ENCODE measurements at regions not wholly inside any gene's neighbourhood (a gene's known extent, or its start where the extent isn't known, plus 50 kb on each side); places are given as distances from the start of the nearest gene placed in this dataset.
"Not testable (repeated sequence)": the region's sequence is repeated elsewhere in the genome, so short reads cannot be mapped to it uniquely, and the experiment has no call there.

DNA sequence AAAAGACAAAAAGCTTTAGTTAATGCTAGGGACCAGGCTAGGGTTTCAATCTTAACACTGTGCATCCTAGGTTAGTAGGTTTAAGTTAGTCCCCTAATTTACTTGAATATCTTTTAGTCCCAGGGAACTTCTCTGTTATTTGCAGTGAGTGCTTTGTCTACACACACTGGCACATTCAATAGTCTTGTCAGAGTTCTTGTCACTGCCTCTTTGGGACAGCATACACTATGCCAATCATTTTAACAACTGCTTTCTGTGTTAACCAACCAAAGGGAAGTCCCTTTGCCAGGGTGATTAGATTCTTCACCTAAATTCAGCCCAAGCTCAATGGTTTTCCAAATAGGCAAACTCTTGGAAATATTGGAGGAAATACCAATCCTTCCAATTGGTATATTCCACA lies 221.8 kb upstream of the IGFBP7 start:
- DNase-seq (ENCODE audit: low read depth in 2 of 2) = no peak

DNA sequence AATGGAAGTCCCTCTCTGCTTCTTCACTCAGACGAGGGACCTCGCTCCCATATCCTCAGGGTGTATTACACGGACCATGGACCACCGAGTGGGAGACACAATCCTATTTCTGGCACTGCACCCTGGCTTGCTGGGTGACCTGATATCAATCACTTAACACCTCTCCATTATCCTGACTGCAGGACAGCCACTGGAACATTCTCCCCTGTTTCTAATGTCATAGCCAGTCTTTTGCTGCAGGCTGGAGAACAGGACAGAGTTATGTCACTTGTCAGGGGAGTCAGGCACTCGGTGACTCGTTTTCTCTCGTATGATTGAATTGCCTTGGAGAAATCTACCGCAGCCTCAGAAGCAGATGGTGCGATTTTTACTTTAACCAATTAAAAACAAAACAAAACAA lies 219.1 kb upstream of the IGFBP7 start:
- no peak for DNase-seq (ENCODE audit: low read depth in 2 of 2)

DNA sequence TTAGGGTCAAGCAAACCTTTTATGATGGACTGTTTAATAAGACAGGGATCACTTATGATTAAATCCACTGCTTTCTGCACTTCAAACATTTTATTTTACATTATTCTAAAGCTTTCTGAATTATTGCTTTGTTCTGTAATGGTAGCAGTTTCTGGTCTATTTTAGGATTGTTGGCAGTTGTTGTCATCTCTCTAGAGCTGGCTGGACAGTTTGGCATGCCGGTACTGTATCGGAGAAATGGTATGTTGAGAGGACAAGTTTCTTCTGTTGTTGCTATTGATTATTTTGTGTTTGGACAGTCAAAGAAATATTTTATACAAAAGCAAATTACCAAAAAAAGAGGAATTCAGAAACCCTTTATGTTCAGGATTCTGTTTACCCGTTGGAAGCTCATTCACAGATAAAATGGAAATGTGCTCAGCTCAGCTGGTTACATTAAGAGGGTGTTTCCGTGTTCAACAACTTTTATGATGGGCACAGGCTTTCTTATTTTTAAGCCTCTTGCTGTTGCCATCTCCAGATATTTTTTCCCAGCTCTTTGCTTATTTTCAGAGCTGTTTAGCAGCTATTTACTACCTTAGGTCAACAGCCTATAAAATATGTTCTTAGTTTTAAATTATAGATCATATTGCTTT lies 214.6 kb upstream of the IGFBP7 start:
- no peak for DNase-seq (ENCODE audit: low read depth in 2 of 2)

DNA sequence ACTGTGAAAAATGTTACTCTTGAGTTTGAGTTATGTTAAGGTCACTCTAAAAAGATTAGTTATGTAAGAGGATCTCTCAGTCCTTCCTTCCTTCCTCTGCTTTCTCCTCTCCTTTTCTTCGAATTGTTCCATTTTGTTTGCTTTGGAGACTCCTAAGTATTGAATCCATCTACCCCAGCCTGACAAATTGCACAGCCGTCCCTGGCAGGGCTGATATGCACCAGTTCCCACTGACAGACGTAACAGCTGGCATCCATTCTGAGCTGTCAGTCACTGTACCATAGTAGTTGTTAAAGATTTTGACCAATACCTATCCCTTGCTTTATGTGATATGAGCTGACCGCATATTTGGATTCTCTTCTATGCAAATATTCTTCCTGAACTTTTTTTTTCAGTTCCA lies 210.7 kb upstream of the IGFBP7 start:
- no peak for DNase-seq (ENCODE audit: low read depth in 2 of 2)

DNA sequence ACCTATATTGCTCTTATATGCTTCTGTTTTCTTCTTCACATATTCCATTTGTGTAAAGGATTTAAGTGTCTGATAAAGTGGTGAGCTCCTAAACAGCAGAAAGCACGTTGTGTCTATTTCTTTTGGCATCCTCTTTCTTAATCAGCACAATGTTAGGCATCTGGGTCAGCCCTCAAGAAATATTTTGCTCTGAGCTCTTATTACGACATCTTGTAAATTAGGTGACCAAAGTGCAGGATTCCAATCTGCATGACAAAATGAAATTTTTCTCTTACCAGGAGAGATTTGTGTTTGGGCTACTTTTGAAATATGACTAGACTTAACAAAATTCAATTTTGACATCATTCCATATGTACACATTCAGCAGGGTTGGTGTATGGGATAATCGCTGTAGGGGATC lies 210.0 kb upstream of the IGFBP7 start:
- no peak for DNase-seq (ENCODE audit: low read depth in 2 of 2)

DNA sequence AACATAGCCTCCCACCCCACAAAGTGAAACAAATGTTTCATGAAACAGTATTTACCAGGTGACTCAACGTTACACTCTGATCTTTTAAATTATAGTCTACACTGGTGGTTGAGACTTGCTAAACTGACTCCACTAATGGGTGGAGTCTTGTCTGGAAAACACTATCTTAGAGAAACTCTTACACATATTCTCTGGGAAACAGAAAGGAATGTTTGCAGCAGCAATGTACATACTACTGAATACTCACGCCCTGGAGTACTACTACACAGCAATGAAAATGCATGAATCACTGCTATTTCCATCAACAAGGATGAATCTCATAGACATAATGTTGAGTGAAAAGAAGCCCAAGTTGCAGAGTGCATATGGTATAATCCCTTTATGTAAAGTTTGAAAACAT lies 208.5 kb upstream of the IGFBP7 start:
- DNase-seq (ENCODE audit: low read depth in 2 of 2) = no peak

DNA sequence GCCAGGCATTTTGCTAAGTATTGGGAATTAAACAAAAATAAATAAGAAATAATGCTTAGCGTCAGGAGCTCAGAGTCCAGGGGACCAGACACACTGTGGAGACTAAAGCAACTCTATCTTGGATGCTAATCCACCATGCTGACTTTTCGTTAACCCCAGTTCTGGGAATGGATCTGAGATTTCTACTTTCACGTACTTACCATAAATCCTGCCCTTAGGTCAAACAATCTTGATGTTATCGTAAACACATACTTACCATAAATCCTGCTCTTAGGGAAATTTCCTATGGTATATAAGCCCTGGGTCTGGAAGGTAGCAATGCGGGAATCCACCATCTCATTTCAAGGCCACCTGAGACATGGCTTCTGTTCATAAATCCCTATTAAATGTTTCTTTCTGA lies 204.5 kb upstream of the IGFBP7 start:
- DNase-seq (ENCODE audit: low read depth in 2 of 2) = no peak

DNA sequence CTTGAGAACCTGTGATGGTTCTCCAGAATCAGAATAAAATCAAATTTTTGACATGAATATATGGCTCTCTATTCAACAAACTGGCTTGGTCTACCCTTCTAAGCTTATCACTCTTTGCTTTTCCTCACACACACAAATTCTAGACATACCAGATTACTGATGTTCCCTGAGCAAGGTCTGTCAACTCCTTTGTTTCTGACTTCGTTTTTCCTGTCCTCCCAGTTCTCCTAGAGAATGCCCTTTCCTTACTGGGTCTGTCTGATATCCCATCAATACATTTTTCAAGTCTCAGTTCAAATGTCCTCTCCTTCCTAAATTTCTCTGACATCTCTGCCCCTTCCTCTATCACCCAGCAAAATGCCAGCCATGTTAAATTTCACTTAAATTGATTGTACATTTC lies 202.1 kb upstream of the IGFBP7 start:
- DNase-seq (ENCODE audit: low read depth in 2 of 2) = no peak

DNA sequence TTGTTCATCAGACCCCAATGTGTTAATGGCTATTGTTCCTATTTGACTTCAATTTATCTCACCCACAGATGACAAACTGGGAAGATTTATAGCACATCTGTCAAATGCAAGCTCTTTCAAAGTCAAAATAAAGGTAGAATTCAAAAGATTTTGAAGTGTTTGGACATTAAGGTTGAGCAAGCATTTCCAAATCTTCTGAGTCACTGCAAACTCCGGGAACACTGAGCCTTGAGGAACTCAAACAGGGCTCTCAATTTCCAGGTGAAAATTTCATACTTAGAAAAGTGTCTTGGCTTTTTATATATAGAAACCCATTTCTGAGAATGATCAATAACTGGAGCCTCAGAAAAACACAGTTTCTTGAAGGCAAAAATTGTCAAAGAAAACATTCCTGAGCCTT lies 199.5 kb upstream of the IGFBP7 start:
- no peak for DNase-seq (ENCODE audit: low read depth in 2 of 2)

DNA sequence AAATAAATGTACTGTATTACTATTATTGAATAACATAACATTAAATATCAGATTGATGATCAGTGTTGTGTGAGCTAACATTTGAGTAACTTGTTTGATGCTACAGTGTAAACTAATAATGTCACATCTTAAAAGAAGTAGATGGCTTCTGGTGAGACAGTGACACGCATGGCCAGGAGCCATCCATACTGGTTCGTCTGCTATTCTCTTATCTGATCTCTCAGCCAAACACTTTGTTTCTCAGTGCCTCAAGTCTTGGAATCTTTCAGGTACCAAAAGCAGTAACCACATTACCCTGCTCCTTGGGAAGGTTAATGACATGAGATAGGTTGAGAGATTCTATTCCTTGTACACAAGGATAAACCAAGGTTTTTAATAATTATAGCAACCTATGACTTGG lies 198.1 kb upstream of the IGFBP7 start:
- no peak for DNase-seq (ENCODE audit: low read depth in 2 of 2)

DNA sequence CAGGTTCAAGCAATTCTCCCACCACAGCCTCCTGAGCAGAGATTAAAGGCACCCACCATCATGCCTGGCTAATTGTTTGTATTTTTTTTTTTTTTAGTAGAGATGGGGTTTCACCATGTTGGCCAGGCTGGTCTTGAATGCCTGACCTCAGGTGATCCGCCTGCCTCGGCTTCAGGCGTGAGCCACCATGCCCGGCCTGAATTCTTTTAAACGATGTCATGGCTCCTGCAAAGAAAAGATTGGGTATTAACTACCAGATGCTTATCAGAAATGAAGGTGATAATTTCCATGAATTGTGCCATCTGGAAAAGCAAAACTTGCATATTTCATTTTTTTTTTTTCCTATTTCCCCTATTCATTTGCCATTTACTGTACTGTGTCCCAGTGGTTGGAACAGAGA lies 195.7 kb upstream of the IGFBP7 start:
- no peak for DNase-seq (ENCODE audit: low read depth in 2 of 2)

DNA sequence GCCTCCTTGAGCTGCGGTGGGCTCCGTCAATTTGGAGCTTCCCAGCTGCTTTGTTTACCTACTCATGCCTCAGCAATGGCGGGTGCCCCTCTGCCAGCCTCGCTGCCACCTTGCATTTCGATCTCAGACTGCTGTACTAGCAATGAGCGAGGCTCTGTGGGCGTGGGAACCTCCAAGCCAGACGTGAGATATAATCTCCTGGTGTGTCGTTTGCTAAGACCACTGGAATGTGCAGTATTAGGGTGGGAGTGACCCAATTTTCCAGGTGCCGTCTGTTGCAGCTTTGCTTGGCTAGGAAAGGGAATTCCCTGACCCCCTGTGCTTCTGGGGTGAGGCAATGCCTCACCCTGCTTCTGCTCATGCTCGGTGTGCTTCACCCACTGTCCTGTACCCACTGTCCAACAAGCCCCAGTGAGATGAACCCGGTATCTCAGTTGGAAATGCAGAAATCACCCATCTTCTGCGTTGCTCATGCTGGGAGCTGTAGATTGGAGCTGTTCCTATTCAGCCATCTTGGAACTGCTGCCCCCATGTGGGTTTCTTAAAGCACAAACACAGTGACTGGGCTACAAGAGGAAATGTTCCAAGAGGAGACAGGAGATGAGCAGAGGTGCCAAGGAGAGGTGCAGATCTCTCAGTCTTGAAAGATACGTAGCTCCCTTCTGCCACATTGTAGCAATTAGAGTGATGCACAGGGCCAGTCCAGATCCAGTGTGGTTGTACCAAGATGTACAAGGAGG lies 193.0 kb upstream of the IGFBP7 start:
- no peak for DNase-seq (ENCODE audit: low read depth in 2 of 2)

DNA sequence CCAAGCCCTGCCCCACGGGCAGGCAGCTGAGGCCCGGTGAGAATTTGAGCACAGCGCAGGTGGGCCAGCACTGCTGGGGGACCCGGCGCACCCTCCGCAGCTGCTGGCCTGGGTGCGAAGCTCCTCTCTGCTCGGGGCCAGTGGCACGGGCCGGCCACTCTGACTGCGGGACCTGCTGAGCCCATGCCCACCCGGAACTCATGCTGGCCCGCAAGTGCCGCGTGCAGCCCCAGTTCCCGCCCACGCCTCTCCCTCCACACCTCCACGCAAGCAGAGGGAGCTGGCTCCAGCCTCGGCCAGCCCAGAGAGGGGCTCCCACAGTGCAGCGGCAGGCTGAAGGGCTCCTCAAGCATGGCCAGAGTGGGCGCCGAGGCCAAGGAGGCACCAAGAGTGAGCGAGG lies 190.1 kb upstream of the IGFBP7 start:
- not testable (repeated sequence) for DNase-seq (ENCODE audit: low read depth in 2 of 2)

DNA sequence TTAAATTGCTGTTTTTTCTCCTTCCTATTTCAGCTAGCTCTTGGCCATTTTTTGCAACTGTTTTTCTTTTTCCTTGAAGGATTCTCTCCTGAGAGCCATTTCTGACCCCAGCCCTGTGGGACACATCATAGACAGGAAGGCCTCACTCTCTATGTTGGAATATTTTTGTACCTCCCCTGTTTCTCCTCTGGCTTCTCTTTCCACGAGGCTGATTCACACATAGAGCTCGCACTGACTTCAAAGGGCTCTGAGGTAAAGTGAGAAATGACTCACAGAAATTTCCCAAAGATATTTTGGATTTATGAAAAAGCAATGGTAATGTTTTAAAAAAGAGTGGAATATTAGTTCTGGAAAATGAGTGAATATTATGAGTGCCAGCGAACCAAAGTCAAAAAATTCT lies 181.7 kb upstream of the IGFBP7 start:
- DNase-seq (ENCODE audit: low read depth in 2 of 2) = no peak

DNA sequence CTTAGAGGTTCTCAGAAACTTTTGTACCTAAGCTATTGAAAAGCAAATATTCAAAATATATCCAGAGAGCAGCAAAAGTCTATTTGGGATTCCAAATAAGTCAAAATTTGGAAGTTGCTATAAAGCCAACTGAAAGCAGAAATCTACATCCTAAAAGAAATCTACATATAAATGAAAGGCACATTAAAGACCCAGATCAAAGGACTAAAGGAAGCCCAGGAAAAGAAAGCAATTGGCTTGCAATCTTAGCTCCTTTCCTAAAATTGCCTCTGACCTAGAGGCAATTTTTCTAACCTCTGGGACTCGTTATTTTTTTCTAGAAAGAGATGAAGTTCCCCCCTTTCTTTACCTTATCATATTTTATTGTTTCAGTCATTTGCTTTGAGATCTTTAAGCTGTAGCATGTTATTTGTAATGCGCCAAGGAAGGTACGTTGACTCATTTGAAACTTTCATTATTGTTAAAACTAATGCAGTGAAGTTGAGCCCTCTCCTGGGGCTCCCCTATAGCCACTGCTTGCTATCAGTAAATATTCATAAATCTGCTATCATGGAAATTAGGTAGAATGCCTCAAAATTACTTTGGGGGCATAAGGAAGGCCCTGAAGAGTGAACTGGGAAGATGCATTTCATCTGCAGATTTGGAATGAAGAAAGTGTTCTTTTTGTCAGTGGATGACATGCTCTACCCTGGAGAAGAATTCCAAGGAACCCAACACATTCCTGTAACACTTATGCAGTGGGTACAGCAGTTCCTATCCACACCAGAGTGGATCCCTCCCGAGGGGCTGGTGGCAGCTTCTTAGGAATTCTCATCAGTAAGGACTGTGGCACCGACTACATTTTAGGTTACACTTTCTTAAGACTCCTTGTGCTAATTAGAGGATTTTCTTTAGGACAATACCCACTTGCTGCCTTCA lies 177.8 kb upstream of the IGFBP7 start:
- no peak for DNase-seq (ENCODE audit: low read depth in 2 of 2)

DNA sequence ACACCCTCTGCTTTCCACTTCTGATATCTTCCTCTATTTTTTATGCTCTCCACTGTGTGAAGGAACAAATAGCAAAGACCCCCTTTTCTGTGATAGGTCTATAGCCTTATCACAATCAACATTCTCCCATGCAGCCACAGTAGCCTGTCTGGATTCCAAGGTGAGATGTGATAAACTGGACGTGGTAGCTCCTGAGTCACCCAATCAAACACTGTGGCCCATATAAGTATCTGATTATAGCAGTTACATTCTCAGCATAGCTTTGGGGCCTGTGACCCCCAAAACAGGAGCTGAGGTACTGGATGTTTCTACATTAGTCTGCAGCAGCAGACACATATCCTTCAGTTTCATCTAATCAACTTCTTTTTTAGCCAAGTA lies 172.7 kb upstream of the IGFBP7 start:
- no peak for DNase-seq (ENCODE audit: low read depth in 2 of 2)

DNA sequence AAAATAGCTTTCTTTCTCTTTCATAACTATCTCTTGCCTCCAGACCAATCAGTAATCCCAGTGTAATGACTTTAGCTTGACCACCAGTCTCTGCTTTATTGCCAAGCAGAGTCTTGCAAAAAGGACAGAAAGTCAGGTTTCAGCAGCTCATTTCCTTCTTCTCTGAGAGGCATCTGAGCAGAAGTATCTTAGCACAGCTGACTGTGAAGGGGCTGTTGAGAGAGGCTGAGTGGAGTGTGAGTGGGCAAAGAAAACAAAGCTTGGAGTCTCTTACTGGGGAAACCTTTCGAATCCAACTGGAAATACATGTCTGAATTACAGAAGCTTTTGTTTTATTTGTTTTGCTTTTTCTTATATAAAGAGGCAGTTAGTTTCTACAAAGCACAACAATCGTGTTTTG lies 170.3 kb upstream of the IGFBP7 start:
- DNase-seq (ENCODE audit: low read depth in 2 of 2) = no peak

DNA sequence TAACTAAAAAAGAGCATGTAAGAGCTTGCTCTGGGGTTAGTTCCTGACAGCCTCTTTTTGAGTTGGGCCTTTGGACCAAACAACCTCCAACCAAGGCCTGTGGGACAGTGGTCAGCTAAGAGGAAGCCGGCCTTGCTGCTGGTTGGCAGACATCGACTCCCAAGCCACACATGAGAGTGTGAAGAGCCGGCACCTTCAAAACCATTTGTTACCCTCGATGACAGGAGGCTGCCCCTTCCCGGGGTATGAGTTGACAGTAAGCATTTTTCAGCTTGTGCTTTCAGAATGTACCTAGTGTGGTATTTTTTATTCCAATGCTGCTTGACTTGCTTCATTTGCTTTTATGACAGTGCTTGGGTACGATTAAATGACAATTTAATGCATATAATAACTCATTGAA lies 168.6 kb upstream of the IGFBP7 start:
- DNase-seq (ENCODE audit: low read depth in 2 of 2) = no peak

DNA sequence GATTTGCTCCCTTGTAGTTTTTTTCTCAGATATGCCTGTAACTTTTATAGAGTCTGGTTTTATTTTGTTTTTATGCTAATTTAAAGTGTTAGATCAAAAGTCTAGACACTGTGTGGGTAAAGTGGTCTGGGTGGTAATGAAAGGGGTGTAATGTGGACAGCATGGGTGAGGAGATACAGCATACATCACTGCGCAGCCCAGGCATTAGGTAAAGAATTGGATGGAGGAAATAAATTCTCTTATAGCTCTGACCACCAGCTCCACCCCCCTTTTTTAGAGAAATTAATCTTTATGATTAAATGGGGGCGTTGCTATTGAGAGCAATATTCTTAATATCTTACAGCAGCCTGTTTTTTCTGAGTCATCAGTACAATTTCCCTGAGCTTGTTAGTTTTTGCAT lies 163.9 kb upstream of the IGFBP7 start:
- DNase-seq (ENCODE audit: low read depth in 2 of 2) = no peak

DNA sequence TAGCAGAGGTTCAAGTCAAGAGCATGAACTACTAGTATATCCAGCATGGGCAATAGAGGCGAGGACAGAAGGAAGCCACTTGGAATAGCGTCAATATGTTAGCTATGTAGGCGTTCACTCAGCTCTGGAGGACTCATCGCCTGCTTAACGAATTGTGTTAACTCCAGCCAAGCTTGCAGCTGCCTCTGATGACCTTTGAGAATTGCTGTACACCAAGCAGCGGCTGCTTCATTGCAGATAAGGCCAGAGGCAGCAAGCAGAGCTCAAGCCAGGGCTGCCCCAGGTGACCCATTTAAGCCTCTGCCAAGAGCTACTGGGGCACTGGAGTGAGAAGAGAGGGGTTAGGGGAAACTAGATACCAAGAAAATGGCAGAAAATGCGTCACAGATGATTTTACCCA lies 160.2 kb upstream of the IGFBP7 start:
- DNase-seq (ENCODE audit: low read depth in 2 of 2) = no peak

DNA sequence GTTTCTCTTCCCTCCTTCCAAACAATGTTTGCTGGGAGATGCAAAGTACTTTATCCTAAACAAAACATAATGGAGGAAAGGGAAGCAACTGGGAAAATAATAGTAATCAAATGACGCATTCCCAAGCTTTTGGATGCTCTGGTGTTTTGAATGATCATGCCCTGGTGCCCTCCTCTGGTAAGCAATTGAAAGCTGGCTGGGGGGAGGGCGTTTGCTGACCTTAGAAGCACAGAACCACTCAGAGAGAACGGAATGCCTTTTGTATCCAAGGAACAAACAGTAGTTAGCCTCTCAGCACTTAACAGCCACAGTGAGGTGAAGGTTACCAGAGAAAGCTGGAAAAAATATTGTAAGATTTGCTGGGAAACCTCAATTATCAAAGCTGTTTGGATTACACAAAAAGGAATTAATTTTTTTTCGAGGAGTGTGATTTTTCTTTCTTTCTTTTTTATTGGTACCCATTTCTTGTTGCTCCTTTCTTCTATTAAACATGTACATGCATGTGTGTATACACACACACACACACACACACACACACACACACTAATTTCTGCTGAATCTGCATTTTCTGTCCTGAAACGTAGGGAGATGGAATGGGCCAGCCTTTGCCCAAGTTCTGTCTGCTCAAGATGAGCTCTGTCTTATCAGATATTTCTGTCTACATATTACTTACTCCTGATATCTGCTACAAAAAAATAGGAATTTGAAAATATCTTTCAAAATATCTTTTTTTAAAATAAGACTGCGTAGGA lies 155.8 kb upstream of the IGFBP7 start:
- DNase-seq (ENCODE audit: low read depth in 2 of 2) = no peak

DNA sequence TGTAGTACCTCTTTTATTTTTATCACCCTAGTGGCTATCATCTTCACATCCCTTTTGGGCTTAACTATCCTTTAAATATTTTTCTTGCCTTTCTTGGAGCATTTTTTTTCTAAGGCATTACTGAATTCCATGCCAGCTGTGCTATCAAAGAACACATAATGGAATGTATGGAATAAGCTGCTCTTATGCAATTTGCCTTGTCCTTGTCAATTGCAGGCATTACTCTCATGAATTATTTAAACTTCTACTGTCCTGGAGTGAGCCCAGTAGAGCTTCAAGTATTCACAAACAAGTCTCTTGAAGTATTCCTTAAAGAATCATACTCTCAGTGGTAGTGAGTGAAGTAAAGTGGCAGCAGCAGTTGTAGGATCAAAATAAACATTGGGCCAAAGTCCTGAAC lies 144.6 kb upstream of the IGFBP7 start:
- no peak for DNase-seq (ENCODE audit: low read depth in 2 of 2)
